Epithelial cell of proximal tubule (primary cell): ENCODE measurements at regions not wholly inside any gene's neighbourhood (a gene's known extent, or its start where the extent isn't known, plus 50 kb on each side); places are given as distances from the start of the nearest gene placed in this dataset.

Experiments
- DNase-seq: peaks from one replicate; pipeline ENCODE4 v3.0.0-alpha.2; 2011; ENCODE audit warnings: low read depth
- H3K4me3 ChIP-seq: 2 replicates; pipeline ENCODE4 v1.5.1; 2011; ENCODE audit warnings: low read depth, mild to moderate bottlenecking, low read length
- CTCF ChIP-seq: conservative IDR thresholded peaks from 2 replicates; pipeline ENCODE4 v1.5.1; 2012; ENCODE audit warnings: low read depth, mild to moderate bottlenecking, low read length

GRCh38 chr7:13144673-13145072 lies 457.2 kb downstream of the ARL4A start:
- TF ChIP-seq CTCF = no peak
- H3K4me3 ChIP-seq = no peak overlapping the region
- DNase-seq = no peak

GRCh38 chr7:13148548-13148947 lies 461.1 kb downstream of the ARL4A start:
- no peak overlapping the region for H3K4me3 ChIP-seq
- no peak for DNase-seq
- TF ChIP-seq CTCF = no peak

GRCh38 chr7:13151978-13152377 lies 464.5 kb downstream of the ARL4A start:
- no peak for DNase-seq
- no peak overlapping the region for H3K4me3 ChIP-seq
- TF ChIP-seq CTCF = no peak

- H3K4me3 ChIP-seq = no peak overlapping the region
- no peak for DNase-seq
- TF ChIP-seq CTCF = no peak
Observed at GRCh38 chr7:13152755-13153154, 465.3 kb downstream of the ARL4A start.

- DNase-seq = no peak
- H3K4me3 ChIP-seq = no peak overlapping the region
- TF ChIP-seq CTCF = no peak
Observed at GRCh38 chr7:13153266-13153665, 465.8 kb downstream of the ARL4A start.

GRCh38 chr7:13153742-13154141 lies 466.3 kb downstream of the ARL4A start:
- DNase-seq = no peak
- no peak for TF ChIP-seq CTCF
- no peak overlapping the region for H3K4me3 ChIP-seq

GRCh38 chr7:13155188-13155587 lies 467.8 kb downstream of the ARL4A start:
- DNase-seq = no peak
- TF ChIP-seq CTCF = no peak
- H3K4me3 ChIP-seq = no peak overlapping the region
